GM12865 (cell line): ENCODE measurements at regions not wholly inside any gene's neighbourhood (a gene's known extent, or its start where the extent isn't known, plus 50 kb on each side); places are given as distances from the start of the nearest gene placed in this dataset.

Source experiments
- DNase-seq: peaks from one replicate; pipeline ENCODE4 v3.0.0; 2010; ENCODE audit warnings: low read depth
- H3K4me3 ChIP-seq: 2 replicates; pipeline ENCODE4 v1.5.1; 2011; ENCODE audit warnings: mild to moderate bottlenecking, low read depth, low read length, control low read depth
- TF ChIP-seq, protein P1 (sequence below): IDR thresholded peaks from 2 replicates; pipeline ENCODE4 v1.5.1; 2011; ENCODE audit warnings: low read length, control low read depth, low read depth, inconsistent platforms; ENCODE audit not compliant: insufficient read depth; ENCODE audit errors: missing control alignments

- no peak for DNase-seq
- TF ChIP-seq, protein P1, sequence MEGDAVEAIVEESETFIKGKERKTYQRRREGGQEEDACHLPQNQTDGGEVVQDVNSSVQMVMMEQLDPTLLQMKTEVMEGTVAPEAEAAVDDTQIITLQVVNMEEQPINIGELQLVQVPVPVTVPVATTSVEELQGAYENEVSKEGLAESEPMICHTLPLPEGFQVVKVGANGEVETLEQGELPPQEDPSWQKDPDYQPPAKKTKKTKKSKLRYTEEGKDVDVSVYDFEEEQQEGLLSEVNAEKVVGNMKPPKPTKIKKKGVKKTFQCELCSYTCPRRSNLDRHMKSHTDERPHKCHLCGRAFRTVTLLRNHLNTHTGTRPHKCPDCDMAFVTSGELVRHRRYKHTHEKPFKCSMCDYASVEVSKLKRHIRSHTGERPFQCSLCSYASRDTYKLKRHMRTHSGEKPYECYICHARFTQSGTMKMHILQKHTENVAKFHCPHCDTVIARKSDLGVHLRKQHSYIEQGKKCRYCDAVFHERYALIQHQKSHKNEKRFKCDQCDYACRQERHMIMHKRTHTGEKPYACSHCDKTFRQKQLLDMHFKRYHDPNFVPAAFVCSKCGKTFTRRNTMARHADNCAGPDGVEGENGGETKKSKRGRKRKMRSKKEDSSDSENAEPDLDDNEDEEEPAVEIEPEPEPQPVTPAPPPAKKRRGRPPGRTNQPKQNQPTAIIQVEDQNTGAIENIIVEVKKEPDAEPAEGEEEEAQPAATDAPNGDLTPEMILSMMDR, result no peak
- no peak overlapping the region for H3K4me3 ChIP-seq
These were observed 110.6 kb upstream of the TNP1 start for GRCh38 chr2:216970359-216970915.

GRCh38 chr2:216967889-216968288, 108.0 kb upstream of the TNP1 start:
- no peak for DNase-seq
- TF ChIP-seq, protein P1, result no peak
- H3K4me3 ChIP-seq, result no peak overlapping the region

GRCh38 chr2:216960671-216961268, 100.9 kb upstream of the TNP1 start:
- TF ChIP-seq, protein P1, result no peak
- H3K4me3 ChIP-seq, result no peak overlapping the region
- no peak for DNase-seq

DNA sequence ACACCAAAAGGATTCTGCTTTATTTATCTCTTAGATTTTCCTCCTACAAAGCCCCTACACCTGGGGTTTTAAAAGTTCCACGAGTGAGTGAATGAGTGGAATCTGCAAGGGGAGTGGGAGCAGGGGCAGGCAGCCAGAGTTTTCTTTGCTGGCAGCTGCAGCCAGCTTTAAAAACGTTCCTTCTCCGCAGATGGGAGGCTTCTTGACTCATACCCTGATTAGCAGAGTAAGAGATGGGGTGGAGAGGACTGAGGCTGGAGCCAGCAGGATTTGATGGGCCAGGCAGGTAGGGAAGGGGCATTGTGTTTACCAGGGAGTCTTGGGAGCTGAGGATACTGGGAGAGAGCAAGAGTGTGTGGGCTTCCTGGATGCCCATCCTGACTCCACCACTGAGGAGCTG, 99.6 kb upstream of the TNP1 start:
- no peak for DNase-seq
- TF ChIP-seq, protein P1, result no peak
- H3K4me3 ChIP-seq, result no peak overlapping the region

DNA sequence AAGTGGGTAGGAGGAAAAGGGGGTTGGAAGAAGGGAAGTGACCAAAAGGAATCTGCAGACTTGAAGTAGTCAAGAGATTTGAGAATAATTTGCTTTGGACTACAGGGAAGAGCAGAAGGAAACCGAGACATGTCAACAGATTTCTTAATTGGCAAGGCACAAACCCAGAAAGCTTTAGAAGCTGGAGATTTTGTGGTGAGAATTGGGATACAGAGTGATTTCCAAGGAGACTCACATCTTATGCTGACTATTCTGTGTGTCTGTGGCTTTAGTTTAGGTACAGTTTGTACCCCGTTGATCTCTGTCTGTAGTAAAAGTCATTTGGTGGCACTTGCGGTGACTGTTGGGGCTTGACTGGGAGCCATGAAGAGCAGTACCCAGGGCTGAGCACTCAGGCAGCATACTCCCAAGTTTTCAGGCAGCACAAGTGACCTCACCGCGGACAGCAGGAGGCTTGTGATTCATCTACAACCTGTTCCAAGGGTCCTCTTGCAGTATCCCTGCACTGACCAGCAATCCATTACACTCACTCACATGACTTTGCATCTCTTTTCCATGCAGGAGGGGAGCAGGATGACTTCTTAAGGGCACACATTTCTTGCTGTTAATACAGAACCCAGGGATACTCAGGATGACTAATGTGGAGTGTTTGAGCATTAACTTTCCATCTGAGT, 97.1 kb upstream of the TNP1 start:
- no peak overlapping the region for H3K4me3 ChIP-seq
- DNase-seq, result no peak
- TF ChIP-seq, protein P1, result no peak

DNA sequence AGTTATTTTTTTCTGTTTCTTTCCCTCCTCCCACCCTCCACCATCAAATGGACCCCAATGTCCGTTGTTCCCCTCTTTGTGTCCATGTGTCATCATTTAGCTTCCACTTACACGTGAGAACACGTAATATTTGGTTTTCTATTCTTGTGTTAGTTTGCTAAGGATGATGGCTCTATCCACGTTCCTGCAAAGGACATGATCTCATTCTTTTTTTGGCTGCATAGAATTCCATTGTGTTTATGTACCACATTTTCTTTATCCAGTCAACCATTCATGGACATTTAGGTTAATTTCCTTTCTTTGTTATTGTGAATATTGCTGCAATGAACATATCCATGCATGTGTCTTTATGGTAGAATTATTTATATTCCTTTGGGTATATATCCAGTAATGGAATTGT, 91.3 kb upstream of the TNP1 start:
- H3K4me3 ChIP-seq, result no peak overlapping the region
- no peak for DNase-seq
- TF ChIP-seq, protein P1, result no peak

DNA sequence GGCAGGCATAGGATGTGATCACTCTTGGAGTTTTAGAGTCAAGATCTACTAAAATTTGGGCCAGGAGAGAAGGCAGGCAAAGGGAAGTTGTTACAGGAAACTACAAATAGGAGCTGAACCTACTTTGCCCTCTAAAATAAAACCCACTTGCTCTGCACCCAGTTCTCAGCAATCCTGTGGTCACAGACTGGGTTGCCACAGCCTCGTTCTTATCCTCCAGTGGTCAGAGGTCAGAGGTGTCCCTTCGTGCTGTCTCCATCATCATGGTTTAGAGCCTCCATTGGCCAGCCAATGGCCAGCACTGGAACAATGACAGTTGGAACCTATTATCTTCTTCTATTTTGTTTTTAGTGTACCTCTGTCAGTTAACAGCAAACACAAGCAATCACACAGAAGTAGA, 90.7 kb upstream of the TNP1 start:
- TF ChIP-seq, protein P1, result no peak
- no peak for DNase-seq
- no peak overlapping the region for H3K4me3 ChIP-seq
